ENCODE measurements at regions not wholly inside any gene's neighbourhood (a gene's known extent, or its start where the extent isn't known, plus 50 kb on each side); places are given as distances from the start of the nearest gene placed in this dataset.
"Not testable (repeated sequence)": the region's sequence is repeated elsewhere in the genome, so short reads cannot be mapped to it uniquely, and the experiment has no call there.

DNA sequence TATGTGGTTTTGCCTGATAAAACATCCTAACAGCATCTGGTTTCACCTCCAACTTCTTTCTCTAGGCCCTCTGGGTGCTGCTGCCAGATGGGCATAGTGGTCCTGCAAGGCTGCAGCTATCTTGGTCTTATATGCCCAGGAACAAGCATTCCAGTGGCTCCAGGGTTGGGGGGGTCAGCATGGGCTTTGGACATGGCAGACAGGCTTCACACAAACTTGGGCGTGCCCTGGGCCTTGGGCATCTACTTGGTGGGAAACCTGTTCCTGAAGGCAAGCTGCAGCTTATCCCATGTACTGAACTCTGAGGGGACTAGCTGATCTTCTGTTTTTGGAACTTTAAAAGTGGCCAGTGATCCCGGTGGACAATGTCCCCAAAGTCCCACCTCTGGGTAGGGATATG, 54.9 kb upstream of the ZNF678 start:
- no peaks in the 10 kb centered on the region for H3K4me1 Mint-ChIP-seq
- no peak overlapping the region for H3K27ac Mint-ChIP-seq
- H3K36me3 Mint-ChIP-seq: no peaks in the 10 kb centered on the region
- H3K27me3 Mint-ChIP-seq: peaks cover 5% of the 10 kb centered on the region
- H3K4me3 Mint-ChIP-seq: no peak overlapping the region
- DNase-seq: no peak
- ATAC-seq (ENCODE audit: low read depth): no peak
- H3K9me3 Mint-ChIP-seq: no peaks in the 10 kb centered on the region
- POLR2A ChIA-PET: no interaction called here

DNA sequence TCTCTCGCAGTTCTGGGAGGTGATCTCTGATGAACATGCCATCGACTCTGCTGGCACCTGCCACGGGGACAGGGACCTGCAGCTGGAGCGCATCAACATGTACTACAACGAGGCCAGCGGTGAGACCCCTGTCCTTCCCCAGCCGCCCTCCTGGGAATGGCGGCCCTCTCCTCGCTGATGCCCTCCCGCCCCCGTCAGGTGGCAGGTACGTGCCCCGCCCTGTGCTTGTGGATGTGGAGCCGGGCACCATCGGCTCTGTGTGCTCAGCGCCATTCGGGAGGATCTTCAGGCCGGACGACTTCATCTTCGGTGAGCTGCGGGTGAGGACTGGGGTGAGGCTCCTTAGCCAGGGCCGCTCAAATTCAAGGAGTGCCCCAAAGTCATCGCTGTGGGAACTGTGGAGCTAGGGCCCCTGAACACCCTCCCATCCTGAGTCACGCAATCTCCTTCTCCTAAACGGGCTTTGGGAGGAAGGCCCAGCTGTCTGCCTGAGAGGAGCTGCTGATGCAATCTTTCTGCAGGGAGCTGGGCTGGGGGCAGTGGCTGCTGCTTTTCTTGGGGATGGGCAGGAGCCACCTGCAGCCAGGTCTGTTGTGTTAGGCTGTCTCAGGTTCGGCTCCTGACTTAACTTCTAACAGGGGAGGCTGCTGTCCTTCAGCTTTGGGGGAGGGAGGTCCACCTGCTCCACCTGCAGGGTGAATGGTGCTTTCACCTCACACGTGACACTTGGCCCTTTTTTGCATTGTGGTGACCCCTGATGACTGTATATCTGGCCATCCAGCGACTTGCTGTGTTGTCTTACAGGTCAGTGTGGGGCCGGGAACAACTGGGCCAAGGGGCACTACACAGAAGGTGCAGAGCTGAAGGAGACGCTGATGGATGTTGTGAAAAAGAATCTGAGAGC, 56.6 kb upstream of the ZNF678 start:
- H3K4me1 Mint-ChIP-seq; H3K4me3 Mint-ChIP-seq; DNase-seq; H3K27ac Mint-ChIP-seq; H3K9me3 Mint-ChIP-seq; POLR2A ChIA-PET; H3K27me3 Mint-ChIP-seq; H3K36me3 Mint-ChIP-seq; ATAC-seq (ENCODE audit: low read depth): not testable (repeated sequence)

DNA sequence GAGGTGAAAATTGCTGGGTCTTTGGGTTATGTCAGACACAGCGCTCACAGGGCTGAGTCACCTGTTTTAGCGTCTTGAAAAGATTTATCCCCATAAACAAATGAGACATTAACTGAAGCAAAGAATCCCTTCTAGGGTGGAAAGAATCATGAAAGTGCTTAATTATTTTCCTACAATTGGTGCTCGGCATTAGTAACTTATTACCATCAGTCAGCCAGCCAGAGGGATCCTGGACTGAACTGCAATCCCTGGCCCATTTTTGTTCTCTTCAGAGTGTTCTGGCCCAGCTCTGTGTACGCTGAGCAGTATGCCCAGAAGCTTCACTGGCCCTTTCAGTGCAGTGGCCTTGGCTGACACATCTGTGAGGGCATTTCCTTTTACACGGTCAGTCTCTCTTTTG, 67.3 kb upstream of the ZNF678 start:
- POLR2A ChIA-PET: not testable (repeated sequence)

DNA sequence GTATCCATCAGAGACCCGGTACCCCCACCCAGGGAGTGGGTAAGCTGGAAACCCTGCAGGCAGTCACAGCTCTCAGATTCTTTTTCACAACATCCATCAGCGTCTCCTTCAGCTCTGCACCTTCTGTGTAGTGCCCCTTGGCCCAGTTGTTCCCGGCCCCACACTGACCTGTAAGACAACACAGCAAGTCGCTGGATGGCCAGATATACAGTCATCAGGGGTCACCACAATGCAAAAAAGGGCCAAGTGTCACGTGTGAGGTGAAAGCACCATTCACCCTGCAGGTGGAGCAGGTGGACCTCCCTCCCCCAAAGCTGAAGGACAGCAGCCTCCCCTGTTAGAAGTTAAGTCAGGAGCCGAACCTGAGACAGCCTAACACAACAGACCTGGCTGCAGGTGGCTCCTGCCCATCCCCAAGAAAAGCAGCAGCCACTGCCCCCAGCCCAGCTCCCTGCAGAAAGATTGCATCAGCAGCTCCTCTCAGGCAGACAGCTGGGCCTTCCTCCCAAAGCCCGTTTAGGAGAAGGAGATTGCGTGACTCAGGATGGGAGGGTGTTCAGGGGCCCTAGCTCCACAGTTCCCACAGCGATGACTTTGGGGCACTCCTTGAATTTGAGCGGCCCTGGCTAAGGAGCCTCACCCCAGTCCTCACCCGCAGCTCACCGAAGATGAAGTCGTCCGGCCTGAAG, 69.3 kb upstream of the ZNF678 start:
- H3K4me3 Mint-ChIP-seq; H3K4me1 Mint-ChIP-seq; ATAC-seq (ENCODE audit: low read depth); H3K9me3 Mint-ChIP-seq; H3K27me3 Mint-ChIP-seq; POLR2A ChIA-PET; H3K36me3 Mint-ChIP-seq; H3K27ac Mint-ChIP-seq; DNase-seq: not testable (repeated sequence)

More for the DNA sequence above, 67.3 kb upstream of the ZNF678 start:
- H3K36me3 Mint-ChIP-seq; H3K27ac Mint-ChIP-seq; DNase-seq; ATAC-seq (ENCODE audit: low read depth); H3K9me3 Mint-ChIP-seq; H3K4me1 Mint-ChIP-seq; H3K27me3 Mint-ChIP-seq; H3K4me3 Mint-ChIP-seq: not testable (repeated sequence)

DNA sequence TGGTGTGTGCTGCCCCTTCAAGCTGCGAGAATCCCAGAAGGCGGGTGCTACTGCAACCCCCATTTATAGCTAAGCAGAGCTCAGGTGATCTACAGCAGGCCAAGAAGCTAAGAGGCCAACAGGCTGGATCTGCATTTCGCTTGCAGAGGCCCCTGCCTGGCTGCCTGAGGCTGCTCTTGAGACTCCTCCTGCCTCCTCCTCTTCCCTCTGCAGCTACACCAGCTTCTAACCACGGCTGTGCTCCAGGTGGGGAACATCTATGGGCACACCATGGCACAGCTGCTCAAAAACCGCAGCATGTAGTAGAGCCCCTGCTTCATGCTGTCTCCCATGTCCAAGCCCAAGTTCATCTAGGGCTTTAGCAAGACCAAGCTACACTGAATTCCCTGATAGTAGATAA, 72.9 kb upstream of the ZNF678 start:
- POLR2A ChIA-PET: no interaction called here
- Mint-ChIP-seq H3K27me3 (peaks cover 2% of the 10 kb centered on the region), H3K36me3 (no peaks in the 10 kb centered on the region), H3K4me1 (no peaks in the 10 kb centered on the region), H3K4me3 (no peak overlapping the region), H3K27ac (no peak overlapping the region), H3K9me3 (no peaks in the 10 kb centered on the region)
- DNase-seq (no peak), ATAC-seq (ENCODE audit: low read depth) (no peak)

DNA sequence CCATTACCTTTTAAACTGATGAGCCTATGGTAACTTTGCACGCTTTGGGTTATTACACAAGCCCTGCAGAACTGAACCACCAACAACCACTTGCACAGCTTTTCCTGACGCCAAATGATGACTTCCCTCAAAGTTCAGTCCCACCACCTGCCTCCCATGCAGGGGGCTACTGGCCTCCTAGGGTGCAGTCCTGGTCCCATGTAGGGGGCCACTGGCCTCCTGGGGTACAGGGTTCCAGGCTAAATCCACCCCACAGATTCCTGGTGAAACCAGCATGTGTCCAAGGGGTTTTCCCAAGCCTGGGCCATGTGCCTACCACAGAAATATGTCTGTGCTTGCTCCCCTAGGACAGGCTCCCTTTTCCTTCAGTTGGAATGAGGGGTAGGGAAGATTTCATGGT, 73.4 kb upstream of the ZNF678 start:
- no peak for ATAC-seq (ENCODE audit: low read depth)

DNA sequence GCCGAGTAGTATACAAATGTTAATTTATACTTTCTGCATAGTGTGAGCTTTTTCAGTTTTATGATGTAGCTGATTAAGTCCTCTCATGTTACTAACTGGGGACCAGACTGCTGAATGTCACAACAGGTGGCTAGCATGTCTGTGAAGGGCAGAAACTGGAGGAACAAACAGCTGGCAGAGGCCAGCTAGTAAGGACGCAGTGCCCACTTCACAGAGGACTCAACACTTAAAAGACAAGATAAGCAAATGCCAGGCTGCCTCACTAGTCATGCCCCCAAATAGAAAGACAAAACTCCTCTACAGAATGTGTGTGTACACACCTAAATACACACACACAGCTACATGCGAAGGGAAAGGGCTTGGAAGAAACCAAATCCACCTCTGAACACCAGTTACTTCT, 73.8 kb upstream of the ZNF678 start:
- Mint-ChIP-seq H3K36me3 (no peaks in the 10 kb centered on the region), H3K9me3 (no peaks in the 10 kb centered on the region), H3K4me3 (no peak overlapping the region), H3K4me1 (no peaks in the 10 kb centered on the region), H3K27me3 (peaks cover 4% of the 10 kb centered on the region), H3K27ac (no peak overlapping the region)
- no peak for DNase-seq
- POLR2A ChIA-PET: no interaction called here
- ATAC-seq (ENCODE audit: low read depth): no peak

More for the DNA sequence above, 73.4 kb upstream of the ZNF678 start:
- Mint-ChIP-seq H3K27me3 (peaks cover 2% of the 10 kb centered on the region), H3K27ac (no peak overlapping the region), H3K4me1 (no peaks in the 10 kb centered on the region), H3K4me3 (no peak overlapping the region), H3K9me3 (no peaks in the 10 kb centered on the region), H3K36me3 (no peaks in the 10 kb centered on the region)
- no peak for DNase-seq
- POLR2A ChIA-PET: no interaction called here

DNA sequence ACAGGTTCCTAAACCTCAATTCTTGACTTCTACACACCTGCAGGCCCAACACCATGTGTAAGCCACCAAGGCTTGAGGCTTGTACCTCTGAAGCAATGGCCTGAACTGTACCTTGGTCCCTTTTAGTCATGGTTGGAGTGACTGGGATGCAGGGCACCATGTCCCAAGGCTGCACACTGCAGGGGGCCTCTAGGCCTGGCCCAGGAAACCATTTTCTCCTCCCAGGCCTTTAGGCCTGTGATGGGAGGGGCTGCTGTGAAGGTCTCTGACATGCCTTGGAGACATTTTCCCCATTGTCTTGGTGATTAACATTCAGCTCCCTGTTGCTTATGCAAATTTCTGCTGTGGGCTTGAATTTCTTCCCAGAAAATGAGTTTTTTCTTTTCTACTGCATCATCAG, 75.8 kb upstream of the ZNF678 start:
- Mint-ChIP-seq H3K9me3 (no peaks in the 10 kb centered on the region), H3K27ac (no peak overlapping the region), H3K27me3 (peaks cover 16% of the 10 kb centered on the region), H3K36me3 (no peaks in the 10 kb centered on the region), H3K4me1 (no peaks in the 10 kb centered on the region), H3K4me3 (no peak overlapping the region)
- POLR2A ChIA-PET: no interaction called here
- DNase-seq: no peak
- no peak for ATAC-seq (ENCODE audit: low read depth)

DNA sequence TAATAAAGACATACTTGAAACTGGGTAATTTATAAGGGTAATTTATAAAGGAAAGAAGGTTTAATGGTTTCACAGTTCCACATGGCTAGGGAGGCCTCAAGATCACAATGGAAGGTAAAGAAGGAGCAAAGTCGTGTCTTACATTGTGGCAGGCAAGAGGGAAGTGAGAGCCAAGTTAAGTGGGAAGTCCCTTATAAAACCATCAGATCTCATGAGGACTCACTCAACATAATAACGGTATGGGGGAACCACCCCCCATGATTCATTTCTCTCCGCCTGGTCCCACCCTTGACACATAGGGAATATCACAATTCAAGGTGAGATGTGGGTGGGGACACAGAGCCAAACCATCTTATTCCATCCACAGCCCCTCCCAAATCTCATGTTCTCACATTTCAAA, 76.8 kb upstream of the ZNF678 start:
- Mint-ChIP-seq H3K4me1 (no peaks in the 10 kb centered on the region), H3K4me3 (no peak overlapping the region), H3K27ac (no peak overlapping the region), H3K9me3 (no peaks in the 10 kb centered on the region), H3K27me3 (peaks cover 22% of the 10 kb centered on the region), H3K36me3 (no peaks in the 10 kb centered on the region)
- DNase-seq (no peak), ATAC-seq (ENCODE audit: low read depth) (no peak)
- POLR2A ChIA-PET: no interaction called here

DNA sequence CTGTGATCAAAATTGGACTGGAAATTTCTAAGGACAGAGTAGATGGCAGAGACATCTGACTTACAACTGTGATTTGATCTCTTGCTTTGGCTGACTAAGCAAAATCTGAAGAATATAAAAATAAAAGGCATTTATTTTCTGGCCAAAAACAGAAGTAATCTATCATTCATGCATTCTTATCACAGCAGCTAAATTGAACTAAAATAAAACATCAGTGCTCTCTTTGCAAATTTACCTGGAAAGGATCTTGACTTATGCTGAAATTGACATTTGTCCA, 81.4 kb upstream of the ZNF678 start:
- Mint-ChIP-seq H3K27me3 (peaks cover 40% of the 10 kb centered on the region), H3K4me1 (no peaks in the 10 kb centered on the region), H3K9me3 (no peaks in the 10 kb centered on the region), H3K27ac (no peak overlapping the region), H3K4me3 (no peak overlapping the region), H3K36me3 (no peaks in the 10 kb centered on the region)
- no peak for DNase-seq
- POLR2A ChIA-PET: no interaction called here
- ATAC-seq (ENCODE audit: low read depth): no peak

DNA sequence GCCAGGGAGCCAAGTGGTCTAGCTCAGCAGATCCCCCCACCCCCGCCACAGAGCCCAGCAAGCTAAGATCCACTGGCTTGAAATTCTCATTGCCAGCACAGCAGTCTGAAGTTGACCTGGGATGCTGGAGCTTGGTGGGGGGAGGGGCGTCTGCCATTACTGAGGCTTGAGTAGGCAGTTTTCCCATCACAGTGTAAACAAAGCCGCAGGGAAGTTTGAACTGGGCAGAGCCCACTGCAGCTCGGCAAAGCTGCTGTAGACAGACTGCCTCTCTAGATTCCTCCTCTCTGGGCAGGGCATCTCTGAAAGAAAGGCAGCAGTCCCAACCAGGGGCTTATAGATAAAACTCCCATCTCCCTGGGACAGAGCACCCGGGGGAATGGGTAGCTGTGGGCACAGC, 89.3 kb upstream of the ZNF678 start:
- not testable (repeated sequence) for ATAC-seq (ENCODE audit: low read depth); DNase-seq
- peaks cover 27% of the 10 kb centered on the region for H3K27me3 Mint-ChIP-seq

DNA sequence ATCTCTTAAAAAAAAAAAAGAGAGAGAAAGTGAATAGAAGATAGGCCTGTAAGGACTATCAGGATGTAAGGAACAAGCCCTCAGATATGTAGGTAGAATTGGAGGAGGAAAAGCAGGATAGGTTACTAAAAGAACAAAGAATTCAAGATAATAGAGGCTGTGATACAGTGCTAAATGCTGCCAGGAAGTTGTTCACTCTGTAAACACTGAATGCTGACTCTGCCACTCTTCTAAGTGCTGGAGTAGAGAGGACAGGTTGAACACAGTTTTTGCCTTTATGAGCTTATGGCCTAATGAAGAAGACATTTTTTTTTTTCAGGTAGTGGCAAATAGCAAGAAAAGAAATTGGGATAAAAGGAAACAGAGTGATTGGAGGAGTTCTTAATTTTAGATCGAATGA, 90.6 kb upstream of the ZNF678 start:
- no peak overlapping the region for H3K27ac Mint-ChIP-seq
- no peak for ATAC-seq (ENCODE audit: low read depth)
- no peaks in the 10 kb centered on the region for H3K9me3 Mint-ChIP-seq
- H3K36me3 Mint-ChIP-seq: no peaks in the 10 kb centered on the region
- POLR2A ChIA-PET: no interaction called here
- no peaks in the 10 kb centered on the region for H3K4me1 Mint-ChIP-seq
- H3K27me3 Mint-ChIP-seq: peaks cover 24% of the 10 kb centered on the region
- no peak for DNase-seq
- no peak overlapping the region for H3K4me3 Mint-ChIP-seq

More for the DNA sequence above, 89.3 kb upstream of the ZNF678 start:
- H3K27ac Mint-ChIP-seq, H3K9me3 Mint-ChIP-seq, H3K4me1 Mint-ChIP-seq, H3K4me3 Mint-ChIP-seq, H3K36me3 Mint-ChIP-seq, POLR2A ChIA-PET: not testable (repeated sequence)

DNA sequence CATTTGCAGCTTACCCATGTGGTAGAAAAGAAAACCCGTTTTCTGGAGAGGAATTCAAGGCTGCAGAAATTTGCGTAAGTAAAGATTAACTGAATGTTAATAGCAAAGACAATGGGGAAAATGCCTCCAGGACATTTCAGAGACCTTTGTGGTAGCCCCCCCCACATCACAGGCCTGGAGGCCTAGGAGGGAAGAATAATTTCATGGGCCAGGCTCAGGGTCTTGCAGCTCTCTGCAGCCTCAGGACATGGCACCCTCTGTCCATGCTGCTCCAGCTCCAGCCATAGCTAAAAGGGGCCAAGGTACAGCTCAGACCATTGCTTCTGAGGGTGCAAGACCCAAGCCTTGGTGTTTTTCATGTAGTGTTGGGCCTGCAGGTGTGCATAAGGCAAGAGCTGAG, 92.7 kb upstream of the ZNF678 start:
- Mint-ChIP-seq H3K9me3 (no peaks in the 10 kb centered on the region), H3K27me3 (peaks cover 7% of the 10 kb centered on the region), H3K36me3 (no peaks in the 10 kb centered on the region), H3K4me1 (no peaks in the 10 kb centered on the region), H3K27ac (no peak overlapping the region), H3K4me3 (no peak overlapping the region)
- no peak for ATAC-seq (ENCODE audit: low read depth)
- DNase-seq: no peak
- POLR2A ChIA-PET: no interaction called here

DNA sequence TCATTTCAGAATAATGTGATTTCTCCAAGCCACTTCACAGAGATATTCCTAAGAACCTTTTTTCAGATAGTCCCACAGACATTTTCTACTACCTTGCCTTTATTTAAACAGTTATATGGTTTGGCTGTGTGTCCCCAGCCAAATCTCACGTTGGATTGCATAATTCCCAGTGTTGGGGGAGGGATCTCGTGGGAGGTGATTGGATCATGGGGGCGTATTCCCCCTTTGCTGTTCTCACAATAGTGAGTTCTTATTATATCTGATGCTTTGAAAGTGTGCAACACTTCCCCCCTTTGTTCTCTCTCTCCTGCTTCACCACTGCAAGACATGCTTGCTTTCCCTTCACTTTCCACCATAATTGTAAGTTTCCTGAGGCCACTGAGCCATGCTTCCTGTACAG, 93.6 kb upstream of the ZNF678 start:
- Mint-ChIP-seq H3K4me1 (no peaks in the 10 kb centered on the region), H3K36me3 (no peaks in the 10 kb centered on the region), H3K27me3 (peaks cover 3% of the 10 kb centered on the region), H3K9me3 (no peaks in the 10 kb centered on the region), H3K4me3 (no peak overlapping the region), H3K27ac (no peak overlapping the region)
- ATAC-seq (ENCODE audit: low read depth) (no peak), DNase-seq (no peak)
- POLR2A ChIA-PET: no interaction called here
